NCI-H187 (cell line): ENCODE measurements at regions not wholly inside any gene's neighbourhood (a gene's known extent, or its start where the extent isn't known, plus 50 kb on each side); places are given as distances from the start of the nearest gene placed in this dataset.
A peak's percentile ranks its signal among the peaks of the same experiment; 100 is the strongest.
"Not testable (repeated sequence)": the region's sequence is repeated elsewhere in the genome, so short reads cannot be mapped to it uniquely, and the experiment has no call there.

ENCODE experiments used
- DNase-seq, 2 experiments: peaks; one replicate each; lab custom pipeline; 2025; lab: John Stamatoyannopoulos, UW

DNA sequence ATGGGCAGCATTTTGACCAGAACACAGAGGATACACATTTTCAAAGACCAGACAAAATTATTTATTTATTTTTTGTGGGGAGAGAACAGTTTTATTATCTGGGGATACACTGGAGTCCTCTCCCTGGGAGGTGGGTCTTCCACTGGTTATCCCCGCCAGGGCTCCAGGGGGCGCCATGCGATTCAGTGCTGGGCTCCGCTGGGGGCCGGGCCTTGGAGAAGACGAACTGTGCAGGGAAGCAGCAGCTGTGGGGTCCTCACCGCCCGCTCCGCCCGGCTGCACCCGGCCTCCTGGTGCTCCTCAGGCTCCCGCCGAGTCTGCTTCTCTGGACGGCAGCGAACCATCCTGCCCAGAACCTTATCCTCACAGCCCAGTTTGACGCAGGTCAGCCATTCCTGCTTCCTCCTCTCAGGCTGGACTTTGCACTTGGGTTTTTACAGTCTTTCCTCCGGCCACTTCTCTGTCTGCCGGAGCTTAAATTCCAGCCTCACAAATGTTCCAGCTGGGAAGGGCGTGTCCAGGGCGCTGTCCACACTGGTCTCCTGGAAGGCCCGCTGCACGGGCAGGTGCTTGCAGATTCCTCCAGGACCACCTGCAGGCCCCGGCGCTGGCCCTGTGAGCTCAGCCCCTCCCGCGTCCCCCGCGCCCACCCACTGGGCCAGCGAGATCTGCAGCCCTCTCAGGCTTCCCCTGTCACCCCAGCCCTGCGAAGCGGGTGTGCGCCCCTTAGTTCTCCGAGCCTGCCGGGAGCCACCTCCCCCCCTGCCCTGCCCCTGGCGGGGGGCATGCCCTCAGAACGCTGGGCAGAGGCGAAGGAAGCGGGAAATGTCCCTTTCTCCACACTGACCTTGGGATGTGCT lies 1830.0 kb upstream of the DEFB115 start:
- DNase-seq, result no peak

DNA sequence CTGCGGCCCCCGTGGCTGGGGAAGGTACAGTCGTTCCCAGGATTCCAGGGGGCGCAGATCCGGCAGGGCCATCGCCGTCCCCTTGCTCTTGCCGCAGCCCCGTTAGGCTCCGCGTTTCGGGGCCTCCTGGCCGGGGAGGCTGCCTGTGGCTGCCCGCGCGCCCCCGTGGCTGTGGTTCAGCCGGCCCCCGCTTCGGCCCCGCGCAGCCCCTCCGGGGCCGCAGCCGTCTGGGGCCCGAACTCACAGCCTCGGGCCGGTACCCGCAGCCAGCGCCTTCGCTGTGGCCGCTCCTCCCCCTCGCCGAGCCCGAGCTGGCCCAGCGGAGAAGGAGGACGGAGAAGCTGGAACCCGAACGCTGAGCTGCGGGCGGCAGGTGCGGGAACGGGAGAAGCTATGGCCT lies 1826.9 kb upstream of the DEFB115 start:
- no peak for DNase-seq

DNA sequence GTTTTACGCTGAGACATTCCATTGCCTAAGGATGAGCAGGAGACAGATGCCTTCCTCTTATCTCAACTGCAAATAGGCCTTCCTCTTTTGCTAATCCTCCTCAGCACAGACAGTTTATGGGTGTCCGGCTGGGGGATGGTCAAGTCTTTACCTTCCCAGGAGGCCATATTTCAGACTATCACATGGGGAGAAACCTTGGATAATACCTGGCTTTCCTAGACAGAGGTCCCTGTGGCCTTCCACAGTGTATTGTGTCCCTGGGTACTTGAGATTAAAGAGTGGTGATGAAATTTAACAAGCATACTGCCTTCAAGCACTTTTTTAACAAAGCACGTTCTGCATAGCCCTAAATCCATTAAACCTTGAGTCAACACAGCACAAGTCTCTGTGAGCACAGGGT lies 1816.7 kb upstream of the DEFB115 start:
- DNase-seq, result not testable (repeated sequence)

DNA sequence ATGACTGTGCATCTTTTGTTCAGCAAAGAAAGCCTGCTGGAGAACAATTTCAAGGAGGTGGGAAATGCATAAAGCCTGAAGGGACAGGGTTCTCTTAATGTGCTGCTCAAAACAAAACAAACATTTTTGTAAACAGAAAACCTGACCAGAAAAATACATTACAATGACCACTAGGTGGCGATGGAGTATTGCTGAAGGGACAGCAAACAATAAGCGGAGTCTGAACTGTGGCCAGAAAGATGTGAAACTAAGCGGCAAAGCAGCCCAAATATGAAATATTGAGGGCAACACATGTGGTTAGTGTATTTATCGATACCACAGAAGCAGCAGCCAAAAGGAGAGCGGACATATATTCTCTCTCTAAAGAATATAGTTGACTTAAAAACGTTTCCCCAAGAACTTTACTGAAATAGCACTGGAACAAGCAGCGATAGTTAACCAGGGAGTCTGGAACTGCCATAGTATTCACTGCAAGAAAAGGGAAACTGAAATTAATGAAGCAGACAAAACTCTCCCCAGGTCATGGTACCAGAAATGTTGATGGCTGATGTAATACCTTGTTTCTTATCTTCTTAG lies 1814.2 kb upstream of the DEFB115 start:
- DNase-seq, result peak in 1 of 2 experiments; percentile 10

DNA sequence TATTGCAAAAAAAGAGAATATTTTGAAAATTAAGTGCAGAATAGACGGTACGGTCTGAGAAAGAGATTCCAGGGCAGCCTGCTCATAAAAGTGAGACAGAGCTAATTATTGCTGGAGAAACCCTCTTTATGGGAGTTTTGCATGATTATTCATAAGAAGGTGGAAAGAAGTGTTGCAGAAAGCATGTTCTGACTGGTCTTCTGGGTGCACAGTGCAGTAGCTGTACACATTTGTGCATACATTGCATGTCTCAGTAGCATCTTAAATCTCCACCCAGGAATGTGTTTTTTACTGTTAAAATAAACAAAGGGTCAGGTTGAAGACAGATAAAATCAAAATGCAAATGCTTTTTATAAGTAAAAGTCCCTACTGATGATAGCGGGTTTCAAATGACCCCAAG lies 1813.6 kb upstream of the DEFB115 start:
- no peak for DNase-seq

DNA sequence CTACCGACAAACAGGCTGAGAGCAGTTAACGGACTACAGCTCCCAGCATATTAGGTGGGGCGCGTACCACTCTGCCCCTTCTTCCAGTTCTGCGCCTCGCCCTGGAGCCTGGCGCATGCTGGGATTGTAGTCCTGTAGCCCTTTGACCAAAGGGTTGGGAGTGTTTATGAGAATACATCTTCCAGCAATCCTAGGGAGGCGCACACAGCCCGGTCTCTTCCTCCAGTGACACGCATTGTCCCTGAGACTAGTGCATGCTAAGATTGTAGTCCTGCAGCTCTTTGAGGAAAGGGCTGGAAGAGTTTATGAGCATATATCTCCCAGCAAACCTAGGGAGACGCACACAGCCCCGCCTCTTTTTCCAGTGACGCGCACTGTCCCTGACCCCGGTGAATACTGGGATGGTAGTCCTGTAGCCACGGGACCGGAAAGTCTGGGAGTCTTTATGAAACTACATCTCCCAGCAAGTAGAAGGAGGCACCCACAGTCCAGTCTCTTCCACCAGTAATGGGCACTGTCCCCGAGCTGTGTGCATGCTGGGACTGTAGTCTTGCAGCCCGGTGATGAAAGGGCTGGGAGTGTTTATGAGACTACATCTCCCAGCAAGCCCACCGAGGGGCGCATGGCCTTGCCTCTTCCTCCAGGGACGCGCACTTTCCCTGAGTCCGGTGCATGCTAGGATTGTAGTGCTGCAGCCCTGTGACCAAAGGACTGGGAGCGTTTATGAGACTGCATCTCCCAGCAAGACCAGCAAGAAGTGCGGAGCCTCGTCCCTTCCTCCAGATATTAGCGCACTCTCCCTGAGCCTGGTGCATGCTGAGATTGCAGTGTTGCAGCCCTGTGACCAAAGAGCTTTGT lies 1812.2 kb upstream of the DEFB115 start:
- DNase-seq, result peak; percentile 68 to 70

DNA sequence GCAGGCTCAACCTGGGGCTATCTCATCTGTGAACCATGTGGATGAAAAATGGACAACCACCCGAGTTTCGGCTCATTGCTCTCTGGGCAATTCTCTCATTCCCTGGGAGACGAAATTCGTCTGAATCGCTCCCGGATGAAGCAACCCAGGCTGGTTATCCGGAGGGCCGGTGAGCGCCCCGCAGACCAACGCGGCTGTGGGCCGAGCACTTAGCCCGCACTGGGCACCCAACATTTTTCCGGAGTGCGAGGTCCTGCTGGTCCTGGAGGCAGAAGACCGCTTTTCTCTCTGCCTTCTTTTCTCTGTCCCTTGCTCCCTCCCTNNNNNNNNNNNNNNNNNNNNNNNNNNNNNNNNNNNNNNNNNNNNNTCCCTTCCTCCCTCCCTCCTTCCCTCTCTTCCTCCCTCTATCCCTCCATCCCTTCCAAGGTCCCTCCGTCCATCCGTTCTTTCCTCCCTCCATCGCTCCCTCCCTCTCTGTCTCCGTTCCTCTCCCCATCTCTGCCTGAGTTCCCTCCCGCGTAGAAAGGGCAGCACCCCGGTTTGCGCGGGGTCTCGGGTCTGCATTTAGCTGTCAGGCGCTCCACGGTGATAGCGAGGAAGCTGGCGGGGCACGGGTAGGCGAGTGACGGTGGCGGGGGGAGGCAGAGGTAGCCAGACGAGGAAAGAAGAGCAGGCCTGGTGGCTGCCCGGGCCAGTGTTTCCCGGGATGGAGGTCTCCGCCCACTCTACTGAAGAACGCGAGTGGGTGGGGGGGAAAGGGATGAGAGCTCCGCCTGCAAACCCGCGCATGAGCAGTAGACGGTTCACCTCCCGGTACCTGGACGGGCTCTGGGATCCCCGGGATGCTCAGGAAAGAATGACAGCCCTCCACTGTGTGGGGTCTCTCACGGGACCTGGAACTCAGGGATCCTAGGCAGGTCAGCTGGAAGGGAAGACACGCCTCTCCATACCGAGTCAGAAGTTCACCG lies 1809.7 kb upstream of the DEFB115 start:
- DNase-seq, result not testable (repeated sequence)

DNA sequence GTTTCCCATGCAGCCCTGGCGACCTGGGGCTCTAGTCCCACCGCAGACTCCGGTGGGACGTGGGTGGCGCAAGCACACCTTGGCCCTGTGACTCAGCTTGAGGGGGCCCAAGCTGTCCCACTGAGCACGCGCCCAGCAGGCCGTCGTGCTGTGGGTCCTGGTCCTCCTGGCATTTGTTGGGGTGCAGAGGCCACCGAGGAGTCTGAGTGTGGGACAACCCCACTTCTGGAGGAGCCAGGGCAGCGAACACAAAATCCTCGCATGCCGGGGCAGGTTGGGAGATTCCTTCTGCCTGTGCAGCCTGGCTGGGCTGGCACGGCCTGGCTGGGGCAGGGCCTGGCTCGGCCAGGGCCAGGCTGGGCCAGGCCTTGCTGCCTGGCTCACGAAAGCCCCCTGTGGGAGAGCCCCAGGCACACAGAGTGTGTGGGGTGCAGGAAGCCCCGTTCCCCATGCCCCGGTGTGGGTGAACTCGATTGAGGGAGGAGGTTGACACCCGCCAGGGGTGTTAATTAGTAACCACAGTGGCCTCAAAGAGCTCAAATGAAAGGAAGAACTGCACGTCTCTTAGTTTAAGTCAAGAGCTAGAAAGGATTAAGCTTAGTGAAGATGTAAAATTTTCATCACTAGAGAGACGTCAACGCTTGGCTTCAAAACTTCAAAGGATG lies 1808.5 kb upstream of the DEFB115 start:
- DNase-seq, result no peak

DNA sequence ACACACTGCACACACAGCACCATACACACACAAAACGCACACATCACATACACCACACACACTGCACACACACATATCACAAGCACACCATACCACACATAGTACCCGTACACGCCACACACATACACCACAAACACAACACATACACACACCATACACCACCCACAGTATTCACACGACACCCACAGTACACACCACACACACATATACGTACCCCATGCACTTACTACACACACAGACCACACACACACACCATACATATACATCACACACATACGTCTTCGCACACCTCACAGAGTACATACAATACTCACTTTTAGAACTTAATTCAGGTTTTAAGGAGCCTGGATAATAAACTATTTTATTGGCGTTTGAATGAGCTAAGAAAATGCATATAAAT lies 1805.3 kb upstream of the DEFB115 start:
- DNase-seq, result no peak

DNA sequence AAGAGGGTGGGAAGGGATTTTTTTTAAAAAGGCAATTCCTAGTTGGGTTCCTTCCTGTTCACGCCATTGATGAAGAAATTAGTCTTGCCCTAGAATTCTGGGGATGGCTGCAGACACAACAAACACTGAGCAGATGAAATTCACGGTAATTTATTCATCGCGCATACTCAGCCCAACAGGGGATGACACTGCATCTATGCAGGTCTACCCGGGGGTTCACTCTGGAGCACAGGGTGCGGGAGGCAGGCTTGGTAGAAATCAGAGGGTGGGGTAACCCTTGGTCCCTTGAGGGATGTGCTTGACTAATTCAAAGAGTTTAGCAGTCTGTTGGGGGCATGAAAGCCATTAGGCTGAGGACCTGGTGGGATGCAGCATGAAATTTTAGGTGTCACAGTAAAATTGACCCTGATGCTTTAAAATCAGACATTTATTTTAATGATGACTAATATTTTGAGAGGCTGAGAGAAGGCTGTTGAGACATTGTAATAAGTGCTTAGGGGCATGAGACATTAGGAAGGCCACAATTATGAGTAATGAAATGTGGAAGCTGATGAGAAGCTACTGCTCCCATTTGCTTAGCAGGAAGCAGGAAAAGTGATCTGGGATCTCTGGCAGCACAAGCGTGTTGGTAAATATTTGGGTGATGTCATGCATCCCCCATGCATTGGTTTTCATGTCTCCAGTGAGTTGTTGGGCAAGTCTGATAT lies 1800.3 kb upstream of the DEFB115 start:
- DNase-seq, result not testable (repeated sequence)

DNA sequence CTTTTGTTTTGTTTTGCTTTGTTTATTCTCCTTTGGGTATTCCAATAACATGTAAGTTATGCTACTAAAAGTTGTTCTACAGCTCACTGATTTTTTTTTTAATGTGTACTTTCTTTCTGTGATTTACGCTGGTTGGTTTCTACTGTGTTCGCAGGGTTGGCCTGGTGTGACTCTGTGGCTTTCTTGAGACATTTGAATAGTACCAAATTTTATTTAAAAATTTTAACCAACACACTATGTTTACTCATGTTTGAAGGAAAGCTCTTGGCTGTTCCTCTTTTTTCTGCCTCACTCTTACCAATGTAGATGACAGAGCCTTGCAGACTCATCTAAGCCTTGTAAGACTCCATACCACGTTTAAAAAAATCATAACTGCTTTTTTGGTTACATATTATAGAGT lies 1784.9 kb upstream of the DEFB115 start:
- no peak for DNase-seq

DNA sequence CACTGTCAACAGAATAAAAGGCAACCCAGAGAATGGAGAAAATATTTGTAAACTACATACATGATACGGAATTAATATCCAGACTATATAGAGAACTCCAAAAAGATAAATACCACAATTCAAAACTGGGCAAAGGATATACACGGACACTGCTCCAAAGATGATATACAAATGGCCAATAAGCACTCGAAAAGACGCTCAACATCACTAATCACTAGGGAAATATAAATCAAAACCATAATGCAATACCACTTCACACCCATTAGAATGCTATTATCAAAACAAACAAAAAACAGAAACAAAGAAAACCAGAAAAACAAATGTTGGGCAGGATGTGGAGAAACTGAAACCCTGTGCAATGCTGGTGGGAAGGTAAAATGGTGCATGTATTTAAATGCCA lies 1764.6 kb upstream of the DEFB115 start:
- DNase-seq, result not testable (repeated sequence)

DNA sequence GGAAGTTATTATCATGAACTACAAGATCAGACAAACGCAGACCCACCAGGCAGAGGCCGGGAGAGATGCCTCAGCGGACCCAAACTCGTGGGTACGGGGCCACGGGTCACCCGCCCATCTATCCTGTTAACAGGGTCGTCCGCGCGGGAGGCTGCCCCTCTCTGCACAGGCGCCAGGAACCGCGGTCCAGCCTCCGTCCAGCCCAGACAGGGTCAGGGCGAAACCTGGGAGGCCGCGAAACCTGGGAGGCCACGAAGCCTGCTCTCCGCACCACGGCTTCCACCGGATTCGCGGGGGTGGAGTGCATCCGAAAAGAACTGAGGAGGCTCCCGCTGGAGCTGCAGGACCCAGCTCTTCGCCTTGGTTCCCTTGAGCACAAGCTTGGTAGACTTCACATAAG lies 1760.7 kb upstream of the DEFB115 start:
- not testable (repeated sequence) for DNase-seq

DNA sequence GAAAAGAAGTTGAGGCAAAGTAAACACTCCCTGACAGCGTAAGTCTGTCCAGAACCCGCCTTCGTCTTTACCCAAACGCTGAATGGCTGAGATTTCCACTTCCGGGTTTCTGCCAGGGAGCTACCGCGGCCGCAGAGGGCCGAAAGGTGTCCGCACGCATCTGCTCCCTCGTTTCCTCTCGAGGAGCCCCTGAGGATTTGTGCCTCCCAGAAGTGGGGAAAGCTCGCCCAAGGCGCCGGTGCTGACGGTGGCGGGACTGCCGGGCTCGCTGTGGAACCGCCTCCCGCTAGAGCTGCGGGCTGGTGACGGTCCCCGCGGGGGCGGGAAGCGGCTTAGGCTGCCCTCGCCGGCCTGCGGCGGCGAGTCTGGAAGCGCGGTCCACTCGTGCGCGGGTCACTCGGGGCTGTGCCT lies 1760.2 kb upstream of the DEFB115 start:
- peak; percentile 68 to 70 for DNase-seq

DNA sequence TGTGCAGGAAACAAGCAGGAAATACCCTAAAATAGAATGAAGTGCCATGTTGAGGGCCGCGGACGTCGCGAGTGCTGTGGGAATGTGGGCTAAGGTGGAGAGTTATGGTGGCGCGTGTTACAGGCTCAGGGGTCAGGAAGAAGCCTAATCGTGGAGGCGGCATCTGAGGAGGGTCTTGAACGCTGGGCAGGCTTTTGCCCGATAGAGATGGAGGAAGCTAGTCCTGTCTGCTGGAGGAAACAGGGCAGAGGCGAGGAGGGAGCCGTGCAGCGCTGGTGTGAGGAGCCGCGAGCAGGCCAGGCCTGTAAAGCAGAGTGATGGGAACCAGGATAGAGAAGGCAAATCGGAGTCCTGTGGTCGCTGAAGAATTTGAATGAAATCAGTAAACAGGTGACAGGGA lies 1759.8 kb upstream of the DEFB115 start:
- DNase-seq, result not testable (repeated sequence)

DNA sequence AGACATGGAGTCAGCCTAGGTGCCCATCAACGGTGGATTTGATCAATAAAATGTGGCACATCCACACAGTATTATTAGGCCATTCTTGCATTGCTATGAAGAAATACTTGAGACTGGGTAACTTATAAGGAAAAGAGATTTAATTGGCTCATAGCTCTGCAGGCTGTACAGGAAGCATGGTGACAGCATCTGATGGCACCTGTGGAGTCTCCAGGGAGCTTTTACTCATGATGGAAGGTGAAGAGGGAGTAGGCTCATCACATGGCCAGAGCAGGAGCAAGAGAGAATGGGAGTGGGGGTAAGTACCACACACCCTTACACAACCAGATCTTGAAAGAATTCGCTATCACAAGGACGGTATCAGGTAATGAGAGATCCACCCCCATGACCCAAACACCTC lies 1756.7 kb upstream of the DEFB115 start:
- DNase-seq, result not testable (repeated sequence)

DNA sequence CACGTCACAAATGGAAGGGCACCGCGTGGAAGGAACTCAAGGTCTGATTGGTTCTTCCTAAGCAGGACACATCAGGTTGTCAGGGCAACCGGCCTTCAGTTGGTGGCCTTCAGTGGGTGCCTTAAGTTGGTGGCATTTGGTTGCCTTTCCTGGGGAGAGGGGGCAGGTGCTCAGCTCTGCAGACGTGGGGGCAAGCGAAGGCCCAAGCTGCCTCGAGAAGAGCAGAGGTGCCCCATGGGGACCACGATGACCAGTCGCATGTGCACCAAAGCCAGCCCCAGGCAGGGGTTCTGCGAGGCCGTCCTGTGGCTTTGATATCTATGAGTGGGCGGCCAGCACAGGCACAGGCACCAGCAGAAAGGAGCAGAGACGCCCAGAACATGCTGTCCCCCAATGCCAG lies 1742.8 kb upstream of the DEFB115 start:
- DNase-seq, result not testable (repeated sequence)

DNA sequence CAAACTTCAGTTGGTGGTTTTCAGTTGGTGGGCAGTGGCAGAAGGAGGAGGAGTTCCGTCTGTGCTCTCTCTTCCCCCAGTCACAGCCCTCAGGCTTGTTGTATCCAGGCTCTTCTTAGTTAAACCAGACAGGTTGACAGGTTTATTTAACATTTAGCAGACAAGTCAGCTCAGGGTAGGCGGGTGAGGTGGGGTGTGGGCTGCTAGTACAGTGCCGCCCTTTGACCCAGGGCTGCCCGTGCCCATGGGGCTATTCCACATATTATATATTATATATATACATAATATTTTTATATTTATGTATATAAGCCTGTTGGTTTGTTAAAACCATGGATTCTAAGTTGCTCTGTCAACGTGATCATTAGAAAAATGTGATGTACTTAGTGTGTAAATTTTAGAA lies 1740.6 kb upstream of the DEFB115 start:
- not testable (repeated sequence) for DNase-seq

DNA sequence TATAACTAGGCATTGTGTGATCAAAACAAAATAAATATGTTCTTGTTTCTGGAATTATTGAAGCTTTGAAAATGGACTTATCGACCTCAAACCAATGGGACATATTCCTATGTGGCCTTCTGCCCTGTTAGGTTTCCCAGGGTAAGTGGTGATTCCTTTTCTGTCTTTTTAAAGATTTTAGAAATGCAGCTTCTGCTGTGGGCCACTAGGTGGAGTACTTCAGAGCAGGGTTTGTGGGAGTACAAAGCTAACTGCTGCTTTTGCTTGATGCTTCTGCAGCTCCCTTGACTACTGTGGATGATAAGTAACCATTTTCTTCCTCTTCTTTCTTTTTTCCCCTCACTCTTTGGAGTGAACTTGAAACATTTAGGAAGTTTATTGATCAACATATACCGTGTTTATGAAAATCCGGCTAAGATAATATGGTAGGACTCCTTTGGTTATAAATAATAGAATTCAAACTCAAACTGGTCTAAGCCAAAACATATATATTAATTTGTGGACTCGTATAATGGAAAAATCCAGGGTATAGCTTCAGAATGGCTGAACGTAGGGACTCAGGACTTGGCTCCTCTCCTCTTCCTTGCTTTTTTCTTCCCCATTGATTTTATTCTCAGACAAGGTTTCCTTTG lies 1737.7 kb upstream of the DEFB115 start:
- not testable (repeated sequence) for DNase-seq
